Lung (tissue), 11 donors: ENCODE measurements at regions not wholly inside any gene's neighbourhood (a gene's known extent, or its start where the extent isn't known, plus 50 kb on each side); places are given as distances from the start of the nearest gene placed in this dataset.

Experiments used
- ATAC-seq: fragments of 200-7000 bp; cut with Tn5 transposase; one replicate; pipeline ENCODE4 v1.9.1; 2020; ENCODE audit warnings: moderate number of reproducible peaks; ENCODE audit not compliant: insufficient read depth, low FRiP score
- DNase-seq, 3 donors: peaks; one replicate each; pipeline ENCODE4 v3.0.0-alpha.2; 2013 to 2017
- H3K27ac ChIP-seq, 2 donors: one replicate each; pipeline ENCODE4 v1.5.1; 2013; ENCODE audit warnings: mild to moderate bottlenecking in 2 of 2, moderate library complexity in 2 of 2, control low read depth in 1 of 2, inconsistent platforms in 1 of 2, low read depth in 1 of 2, low read length in 1 of 2
- H3K27me3 ChIP-seq, 3 donors: one replicate each; pipeline ENCODE4 v1.5.1; 2013; ENCODE audit warnings: low read length in 2 of 3; ENCODE audit not compliant: control insufficient read depth in 3 of 3, insufficient read depth in 3 of 3
- H3K36me3 ChIP-seq, 4 donors: one replicate each; pipeline ENCODE4 v1.5.1; 2013; ENCODE audit warnings: low read length in 4 of 4, mild to moderate bottlenecking in 1 of 4, moderate library complexity in 1 of 4; ENCODE audit not compliant: control insufficient read depth in 4 of 4, insufficient read depth in 4 of 4
- H3K4me1 ChIP-seq, 5 donors: one replicate each; pipeline ENCODE4 v1.5.1; 2013; ENCODE audit warnings: low read length in 5 of 5, mild to moderate bottlenecking in 2 of 5, moderate library complexity in 1 of 5; ENCODE audit not compliant: control insufficient read depth in 5 of 5, insufficient read depth in 5 of 5
- H3K4me3 ChIP-seq: one replicate; pipeline ENCODE4 v1.5.1; 2013; ENCODE audit warnings: mild to moderate bottlenecking, control low read depth, moderate library complexity
- H3K9ac ChIP-seq, 2 donors: one replicate each; pipeline ENCODE4 v1.5.1; 2013; ENCODE audit warnings: low read length in 2 of 2, control low read depth in 1 of 2; ENCODE audit not compliant: insufficient read depth in 1 of 2
- H3K9me3 ChIP-seq, 4 donors: one replicate each; pipeline ENCODE4 v1.5.1; 2013; ENCODE audit warnings: low read length in 3 of 4, mild to moderate bottlenecking in 1 of 4, moderate library complexity in 1 of 4; ENCODE audit not compliant: control insufficient read depth in 4 of 4, insufficient read depth in 3 of 4
- CTCF ChIP-seq: IDR thresholded peaks from 2 replicates; pipeline ENCODE4 v1.5.1; 2012; ENCODE audit warnings: mild to moderate bottlenecking; ENCODE audit errors: control extremely low read depth, extremely low read depth
- WGBS, 2 donors: extraction: QIAGEN DNeasy Blood & Tissue Kit; methylation state at CpG; one replicate each; pipeline ENCODE4 v1.1.7; 2013; 5-methylcytosine and 5-hydroxymethylcytosine counted together
- donor health status: control.
- donor health status: control.
- donor health status: Bipolar disorder and iron deficiency.
- donor health status: healthy.
- donor health status: DM: yes; HTN: yes; CAD: no.

GRCh38 chr9:75649060-75649459 is 241.4 kb upstream of the PCSK5 start:
- DNase-seq, result no peak

GRCh38 chr9:75651709-75652108 is 238.8 kb upstream of the PCSK5 start:
- no peaks in the 10 kb centered on the region for H3K36me3 ChIP-seq
- TF ChIP-seq CTCF, result no peak
- H3K27ac ChIP-seq, result no peak overlapping the region
- H3K9me3 ChIP-seq, result peaks cover 0 to 2% (median under 1%) of the 10 kb centered on the region in 4 donors
- 58 to 61% methylated on average over 2 of the region's 2 CpGs for WGBS, 2 donors
- no peaks in the 10 kb centered on the region for H3K4me1 ChIP-seq
- H3K27me3 ChIP-seq, result no peaks in the 10 kb centered on the region
- ATAC-seq (no peak), DNase-seq (no peak)
- no peak overlapping the region for H3K4me3 ChIP-seq
- no peak overlapping the region for H3K9ac ChIP-seq

More at GRCh38 chr9:75649060-75649459, 241.4 kb upstream of the PCSK5 start:
- Histone ChIP-seq H3K4me3 (no peak overlapping the region), H3K9ac (no peak overlapping the region), H3K4me1 (no peaks in the 10 kb centered on the region), H3K36me3 (no peaks in the 10 kb centered on the region), H3K9me3 (peaks cover 0 to 2% (median under 1%) of the 10 kb centered on the region in 4 donors), H3K27me3 (no peaks in the 10 kb centered on the region), H3K27ac (no peak overlapping the region)
- WGBS, 2 donors, result 80 to 89% methylated on average over 5 of the region's 5 CpGs
- TF ChIP-seq CTCF, result no peak
- no peak for ATAC-seq

GRCh38 chr9:75653335-75653734 is 237.1 kb upstream of the PCSK5 start:
- no peak overlapping the region for H3K4me3 ChIP-seq
- no peak for ATAC-seq
- no peak for DNase-seq
- H3K36me3 ChIP-seq, result no peaks in the 10 kb centered on the region
- no peak overlapping the region for H3K9ac ChIP-seq
- TF ChIP-seq CTCF, result no peak
- 81 to 95% methylated on average over 1 of the region's 1 CpG for WGBS, 2 donors
- peaks cover 0 to 2% (median under 1%) of the 10 kb centered on the region in 4 donors for H3K9me3 ChIP-seq
- no peak overlapping the region for H3K27ac ChIP-seq
- no peaks in the 10 kb centered on the region for H3K4me1 ChIP-seq
- no peaks in the 10 kb centered on the region for H3K27me3 ChIP-seq

- H3K4me3 ChIP-seq, result no peak overlapping the region
- H3K27ac ChIP-seq, result no peak overlapping the region
- no peaks in the 10 kb centered on the region for H3K27me3 ChIP-seq
- no peak overlapping the region for H3K9ac ChIP-seq
- 87 to 92% methylated on average over 2 of the region's 2 CpGs for WGBS, 2 donors
- no peak for TF ChIP-seq CTCF
- no peak for ATAC-seq
- no peak for DNase-seq
- H3K9me3 ChIP-seq, result peaks cover 0 to 2% (median under 1%) of the 10 kb centered on the region in 4 donors
- no peaks in the 10 kb centered on the region for H3K36me3 ChIP-seq
- H3K4me1 ChIP-seq, result no peaks in the 10 kb centered on the region
Measured at GRCh38 chr9:75653750-75654149, 236.7 kb upstream of the PCSK5 start.
